T-cell (primary cell): ENCODE measurements at regions not wholly inside any gene's neighbourhood (a gene's known extent, or its start where the extent isn't known, plus 50 kb on each side); places are given as distances from the start of the nearest gene placed in this dataset.
"Not testable (repeated sequence)": the region's sequence is repeated elsewhere in the genome, so short reads cannot be mapped to it uniquely, and the experiment has no call there.

Source experiments
- ATAC-seq, 4 experiments: fragments of 200-7000 bp in 3 of 4; fragments of 150-1000 bp in 1 of 4; cut with Tn5 transposase; replicated peaks in 1 of 4; 1 replicate in 3 of 4; 2 replicates in 1 of 4; pipeline ENCODE4 v1.10.0; 2021; ENCODE audit warnings: moderate library complexity in 3 of 4, mild to moderate bottlenecking in 2 of 4, moderate number of reproducible peaks in 1 of 4
- CTCF ChIA-PET, 2 donors: fragments of 300-600 bp; sonication (Branson Sonifier 250); formaldehyde crosslinking; loops; one replicate each; lab custom pipeline; 2022; ENCODE audit warnings: antibody characterized with exemption in 2 of 2; lab: Charles Lee
- POLR2A ChIA-PET, 2 donors: fragments of 300-600 bp; sonication (Branson Sonifier 250); formaldehyde crosslinking; loops; one replicate each; lab custom pipeline; 2022; ENCODE audit warnings: antibody characterized with exemption in 2 of 2; lab: Charles Lee
- DNase-seq, 35 experiments: peaks; one replicate each; pipeline versions ENCODE4 v3.0.0 to v3.0.0-alpha.2; 2013 to 2023
- H3K27ac ChIP-seq: one replicate; pipeline ENCODE4 v1.5.1; 2013; ENCODE audit warnings: low read length
- H3K27me3 ChIP-seq, 2 experiments: replicated peaks in 1 of 2; 1 replicate in 1 of 2; 2 replicates in 1 of 2; pipeline versions ENCODE4 v1.6.1 to v1.7.0; 2013; ENCODE audit warnings: low read length in 1 of 2, mixed read lengths in 1 of 2; ENCODE audit not compliant: control insufficient read depth in 2 of 2, insufficient read depth in 2 of 2; ENCODE audit errors: extremely low read depth in 1 of 2
- H3K36me3 ChIP-seq, 2 donors: 1 replicate in 1 of 2; 2 replicates in 1 of 2; pipeline versions ENCODE4 v1.6.1 to v1.7.0; 2013; ENCODE audit warnings: low read length in 1 of 2; ENCODE audit not compliant: control insufficient read depth in 2 of 2, insufficient read depth in 1 of 2; ENCODE audit errors: extremely low read depth in 1 of 2
- H3K4me1 ChIP-seq, 2 experiments: 1 replicate in 1 of 2; 2 replicates in 1 of 2; pipeline versions ENCODE4 v1.6.1 to v1.7.0; 2013; ENCODE audit warnings: low read length in 2 of 2, mixed read lengths in 1 of 2; ENCODE audit not compliant: insufficient read depth in 2 of 2, control insufficient read depth in 1 of 2; ENCODE audit errors: extremely low read depth in 1 of 2
- H3K4me3 ChIP-seq, 2 donors: 1 replicate in 1 of 2; 2 replicates in 1 of 2; pipeline versions ENCODE4 v1.5.1 to v1.7.0; 2013; ENCODE audit warnings: mild to moderate bottlenecking in 2 of 2, low read length in 1 of 2, moderate library complexity in 1 of 2; ENCODE audit not compliant: control insufficient read depth in 1 of 2; ENCODE audit errors: extremely low read depth in 1 of 2
- H3K9me3 ChIP-seq: 2 replicates; pipeline ENCODE4 v1.7.0; 2013
- H3K27ac Mint-ChIP-seq, 2 donors: one replicate each; pipeline ENCODE4 v1.8.0; 2020 to 2021; ENCODE audit warnings: mild to moderate bottlenecking in 2 of 2, mixed read lengths in 2 of 2
- H3K27me3 Mint-ChIP-seq, 2 donors: one replicate each; pipeline ENCODE4 v1.8.0; 2021 to 2022; ENCODE audit warnings: mixed read lengths in 2 of 2
- H3K36me3 Mint-ChIP-seq: one replicate; pipeline ENCODE4 v1.8.0; 2021; ENCODE audit warnings: mixed read lengths
- H3K4me1 Mint-ChIP-seq, 3 donors: one replicate each; pipeline ENCODE4 v1.8.0; 2020 to 2022; ENCODE audit warnings: mixed read lengths in 3 of 3, mild to moderate bottlenecking in 1 of 3
- H3K4me3 Mint-ChIP-seq, 3 donors: one replicate each; pipeline ENCODE4 v1.8.0; 2020 to 2022; ENCODE audit warnings: mild to moderate bottlenecking in 3 of 3, mixed read lengths in 3 of 3, moderate library complexity in 3 of 3
- H3K9me3 Mint-ChIP-seq, 3 donors: one replicate each; pipeline ENCODE4 v1.8.0; 2020 to 2022; ENCODE audit warnings: mixed read lengths in 3 of 3
- WGBS: methylation state at CpG from one replicate; pipeline ENCODE4 v1.1.5; 2013; ENCODE audit warnings: missing lambda C conversion rate; ENCODE audit not compliant: insufficient coverage; 5-methylcytosine and 5-hydroxymethylcytosine counted together

DNA sequence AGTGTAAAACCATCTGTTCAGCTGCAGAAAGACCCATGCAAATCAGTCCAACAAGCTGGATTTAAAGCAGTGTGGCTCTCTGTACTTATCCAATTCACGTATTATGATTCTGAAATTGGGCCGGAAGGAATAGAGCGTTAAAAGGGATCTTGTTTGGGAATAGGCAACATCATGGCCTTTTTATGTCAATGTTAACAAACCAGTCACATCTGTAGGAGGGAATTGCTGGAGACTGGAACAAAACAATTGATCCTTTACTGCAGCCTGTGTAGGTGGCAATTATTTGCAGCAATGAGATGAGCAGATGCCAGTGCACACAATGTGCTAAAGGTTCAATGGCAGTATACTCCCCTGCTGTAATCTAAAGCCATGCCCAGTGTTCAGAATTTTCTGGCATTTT, 887.4 kb upstream of the ROBO1 start:
- Histone ChIP-seq H3K9me3 (no peaks in the 10 kb centered on the region), H3K27ac (no peak overlapping the region), H3K36me3 (no peaks in the 10 kb centered on the region), H3K4me3 (no peak overlapping the region), H3K4me1 (no peaks in the 10 kb centered on the region), H3K27me3 (no peaks in the 10 kb centered on the region)
- Mint-ChIP-seq H3K4me1 (no peaks in the 10 kb centered on the region), H3K4me3 (no peak overlapping the region), H3K27ac (no peak overlapping the region), H3K36me3 (no peaks in the 10 kb centered on the region), H3K9me3 (peaks cover 12 to 39% (median 22%) of the 10 kb centered on the region in 3 donors), H3K27me3 (no peaks in the 10 kb centered on the region)
- no peak for ATAC-seq
- DNase-seq = no peak
- ChIA-PET CTCF (no interaction called here), POLR2A (interaction anchor here in 1 of 2 donors (0.6 kb wide), 1 partner anchor 10 kb away, joined by 3 read pairs; no protein-coding TSS in a partner anchor)
- WGBS = 100% methylated on average over 3 of the region's 3 CpGs

DNA sequence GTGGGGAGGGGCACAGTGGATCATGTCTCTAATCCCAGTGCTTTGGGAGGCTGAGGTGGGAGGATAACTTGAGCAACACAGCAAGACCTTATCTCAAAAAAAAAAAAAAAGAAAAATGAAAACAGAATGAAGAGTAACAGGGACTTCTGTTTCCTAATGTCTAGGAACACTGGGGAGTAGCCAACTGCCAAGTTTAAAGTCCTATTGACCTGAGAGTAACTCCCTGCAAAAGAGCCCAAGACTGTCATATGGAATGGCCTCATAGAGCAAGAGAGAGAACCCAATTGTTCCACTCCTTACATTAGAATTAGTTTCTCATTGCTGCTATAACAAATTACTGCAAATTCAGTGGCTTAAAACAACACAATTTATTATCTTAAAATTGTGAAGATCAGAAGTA, 881.4 kb upstream of the ROBO1 start:
- H3K4me3 Mint-ChIP-seq = no peak overlapping the region
- DNase-seq (no peak), ATAC-seq (no peak)
- H3K36me3 Mint-ChIP-seq = no peaks in the 10 kb centered on the region
- no peak overlapping the region for H3K27ac Mint-ChIP-seq
- no peaks in the 10 kb centered on the region for H3K27me3 ChIP-seq
- ChIA-PET CTCF (no interaction called here), POLR2A (no interaction called here)
- H3K36me3 ChIP-seq = no peaks in the 10 kb centered on the region
- no peak overlapping the region for H3K4me3 ChIP-seq
- H3K27ac ChIP-seq = no peak overlapping the region
- peaks cover 8 to 28% (median 26%) of the 10 kb centered on the region in 3 donors for H3K9me3 Mint-ChIP-seq
- H3K4me1 ChIP-seq = no peaks in the 10 kb centered on the region
- H3K4me1 Mint-ChIP-seq = no peaks in the 10 kb centered on the region
- no peaks in the 10 kb centered on the region for H3K27me3 Mint-ChIP-seq
- H3K9me3 ChIP-seq = no peaks in the 10 kb centered on the region

GRCh38 chr3:80643421-80643820, 875.6 kb upstream of the ROBO1 start:
- H3K27ac Mint-ChIP-seq = no peak overlapping the region
- no peak overlapping the region for H3K4me3 Mint-ChIP-seq
- H3K36me3 Mint-ChIP-seq = no peaks in the 10 kb centered on the region
- no peak overlapping the region for H3K27ac ChIP-seq
- CTCF ChIA-PET = no interaction called here
- WGBS = 70% methylated on average over 3 of the region's 4 CpGs
- no peaks in the 10 kb centered on the region for H3K36me3 ChIP-seq
- no peaks in the 10 kb centered on the region for H3K9me3 ChIP-seq
- POLR2A ChIA-PET = interaction anchor here in 1 of 2 donors (0.6 kb wide), 1 partner anchor 9 kb away, joined by 3 read pairs; no protein-coding TSS in a partner anchor
- no peak for DNase-seq
- no peaks in the 10 kb centered on the region for H3K4me1 Mint-ChIP-seq
- H3K4me3 ChIP-seq = no peak overlapping the region
- ATAC-seq = no peak
- H3K9me3 Mint-ChIP-seq = peaks cover 19 to 29% (median 24%) of the 10 kb centered on the region in 3 donors
- no peaks in the 10 kb centered on the region for H3K27me3 ChIP-seq
- H3K4me1 ChIP-seq = no peaks in the 10 kb centered on the region
- no peaks in the 10 kb centered on the region for H3K27me3 Mint-ChIP-seq

DNA sequence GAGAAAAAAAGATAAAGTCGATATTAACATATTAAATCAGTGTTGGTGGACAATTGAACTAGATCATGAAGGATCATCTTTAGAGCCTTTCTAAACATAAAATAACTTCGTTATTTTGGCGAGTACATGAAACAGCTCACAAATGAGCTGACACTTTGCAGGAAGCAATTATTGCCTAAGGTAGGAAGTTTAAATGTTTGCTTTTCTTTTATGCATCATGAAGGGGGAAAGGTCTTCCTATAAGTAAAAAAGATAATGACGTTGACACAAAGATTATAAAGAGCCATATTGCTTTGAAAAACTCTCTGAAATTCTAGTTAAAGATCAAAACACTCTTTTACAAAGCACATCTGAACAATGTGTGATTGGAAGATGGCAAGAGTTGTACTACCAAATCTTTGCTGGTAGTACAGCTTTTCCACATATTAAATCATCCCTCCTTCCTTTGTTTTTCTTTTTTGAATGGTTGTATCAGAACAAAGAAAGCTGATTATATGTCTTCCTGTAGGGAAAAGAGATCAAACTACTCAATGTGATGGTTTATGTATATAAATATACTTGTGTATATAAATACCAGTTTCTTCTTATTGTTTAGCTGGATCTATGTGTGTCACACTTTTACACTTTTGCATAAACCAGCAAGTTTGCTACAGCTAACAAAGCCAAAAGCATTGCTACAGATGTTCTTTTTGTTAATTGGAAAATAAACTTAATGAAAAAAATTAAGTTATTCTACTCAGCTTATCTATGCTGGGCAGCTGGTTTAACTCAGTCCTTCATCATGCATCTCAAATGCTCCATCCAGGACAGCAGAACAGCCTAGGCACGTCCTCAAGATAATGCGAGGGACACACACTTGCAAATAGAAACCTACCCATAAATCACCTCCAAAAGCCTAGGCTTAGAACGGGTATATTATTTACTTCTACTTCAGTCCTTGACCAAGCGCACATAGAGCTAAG, 850.8 kb upstream of the ROBO1 start:
- Mint-ChIP-seq H3K36me3 (no peaks in the 10 kb centered on the region), H3K4me3 (no peak overlapping the region), H3K9me3 (peaks cover 0 to 17% (median 15%) of the 10 kb centered on the region in 3 donors), H3K4me1 (no peaks in the 10 kb centered on the region), H3K27me3 (no peaks in the 10 kb centered on the region), H3K27ac (no peak overlapping the region)
- no peaks in the 10 kb centered on the region for H3K36me3 ChIP-seq
- ChIA-PET CTCF (no interaction called here), POLR2A (no interaction called here)
- 45% methylated on average over 4 of the region's 8 CpGs for whole genome bisulfite sequencing
- no peak for DNase-seq
- no peak overlapping the region for H3K27ac ChIP-seq
- no peaks in the 10 kb centered on the region for H3K4me1 ChIP-seq
- no peaks in the 10 kb centered on the region for H3K27me3 ChIP-seq
- H3K9me3 ChIP-seq = no peaks in the 10 kb centered on the region
- H3K4me3 ChIP-seq = no peak overlapping the region
- no peak for ATAC-seq

- Mint-ChIP-seq H3K4me1 (no peaks in the 10 kb centered on the region), H3K9me3 (peaks cover 9 to 28% (median 20%) of the 10 kb centered on the region in 3 donors), H3K27ac (no peak overlapping the region), H3K4me3 (no peak overlapping the region), H3K27me3 (no peaks in the 10 kb centered on the region), H3K36me3 (no peaks in the 10 kb centered on the region)
- H3K36me3 ChIP-seq = no peaks in the 10 kb centered on the region
- no peaks in the 10 kb centered on the region for H3K4me1 ChIP-seq
- POLR2A ChIA-PET = no interaction called here
- CTCF ChIA-PET = no interaction called here
- ATAC-seq (no peak), DNase-seq (no peak)
- H3K4me3 ChIP-seq = no peak overlapping the region
- H3K27me3 ChIP-seq = no peaks in the 10 kb centered on the region
- no CpG with 5 or more reads among the region's 2 CpGs for WGBS
- H3K9me3 ChIP-seq = no peaks in the 10 kb centered on the region
- H3K27ac ChIP-seq = no peak overlapping the region
Measured at GRCh38 chr3:80612366-80612765, 844.6 kb upstream of the ROBO1 start.

- H3K9me3 ChIP-seq, H3K4me3 ChIP-seq, CTCF ChIA-PET, H3K4me1 Mint-ChIP-seq, H3K27me3 ChIP-seq, ATAC-seq, H3K4me3 Mint-ChIP-seq, POLR2A ChIA-PET, H3K27me3 Mint-ChIP-seq, H3K4me1 ChIP-seq, H3K36me3 Mint-ChIP-seq, DNase-seq, H3K27ac Mint-ChIP-seq, H3K27ac ChIP-seq, H3K36me3 ChIP-seq: not testable (repeated sequence)
- H3K9me3 Mint-ChIP-seq = peaks cover 9 to 25% (median 22%) of the 10 kb centered on the region in 3 donors
- 77% methylated on average over 3 of the region's 3 CpGs for WGBS
Measured at GRCh38 chr3:80608072-80608471, 840.3 kb upstream of the ROBO1 start.
